Coronary artery (tissue), 2 donors: ENCODE measurements at regions not wholly inside any gene's neighbourhood (a gene's known extent, or its start where the extent isn't known, plus 50 kb on each side); places are given as distances from the start of the nearest gene placed in this dataset.
"Not testable (repeated sequence)": the region's sequence is repeated elsewhere in the genome, so short reads cannot be mapped to it uniquely, and the experiment has no call there.

Experiments
- DNase-seq: peaks from one replicate; pipeline ENCODE4 v3.0.0-alpha.2; 2017; ENCODE audit warnings: low spot score
- H3K27ac ChIP-seq, 2 donors: fragments of 200-600 bp; sonication (generic); one replicate each; pipeline ENCODE4 v1.5.1; 2016 to 2019
- H3K4me3 ChIP-seq: fragments of 200-600 bp; sonication (generic); 2 replicates; pipeline ENCODE4 v1.5.1; 2016; ENCODE audit warnings: mild to moderate bottlenecking, moderate library complexity
- TF ChIP-seq, protein P1 (sequence below): fragments of 200-600 bp; sonication (generic); IDR thresholded peaks from one replicate; pipeline ENCODE4 v1.5.1; 2019; ENCODE audit warnings: antibody characterized with exemption

DNA sequence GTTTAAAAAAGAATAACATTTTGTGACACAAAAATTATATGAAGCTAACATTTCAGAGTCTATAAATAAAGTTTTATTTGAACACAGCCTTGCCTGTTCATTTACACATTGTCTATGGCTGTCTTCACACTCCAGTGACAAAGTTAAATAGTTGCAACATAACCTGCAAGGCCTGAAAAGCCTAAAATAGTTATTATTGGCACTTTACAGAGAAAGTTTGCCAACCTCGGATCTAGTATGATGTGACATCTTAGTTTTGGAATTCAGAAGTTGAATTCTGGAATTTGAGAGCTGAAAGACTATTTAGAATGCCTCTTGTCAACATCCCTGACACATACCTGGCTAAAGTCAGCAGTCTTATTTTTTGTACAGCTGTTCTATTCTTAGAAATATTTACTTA lies 68.3 kb downstream of the DYRK2 start:
- H3K27ac ChIP-seq: peak overlapping the region; percentile 30 to 46
- no peak overlapping the region for H3K4me3 ChIP-seq
- no peak for DNase-seq
- TF ChIP-seq, protein P1, sequence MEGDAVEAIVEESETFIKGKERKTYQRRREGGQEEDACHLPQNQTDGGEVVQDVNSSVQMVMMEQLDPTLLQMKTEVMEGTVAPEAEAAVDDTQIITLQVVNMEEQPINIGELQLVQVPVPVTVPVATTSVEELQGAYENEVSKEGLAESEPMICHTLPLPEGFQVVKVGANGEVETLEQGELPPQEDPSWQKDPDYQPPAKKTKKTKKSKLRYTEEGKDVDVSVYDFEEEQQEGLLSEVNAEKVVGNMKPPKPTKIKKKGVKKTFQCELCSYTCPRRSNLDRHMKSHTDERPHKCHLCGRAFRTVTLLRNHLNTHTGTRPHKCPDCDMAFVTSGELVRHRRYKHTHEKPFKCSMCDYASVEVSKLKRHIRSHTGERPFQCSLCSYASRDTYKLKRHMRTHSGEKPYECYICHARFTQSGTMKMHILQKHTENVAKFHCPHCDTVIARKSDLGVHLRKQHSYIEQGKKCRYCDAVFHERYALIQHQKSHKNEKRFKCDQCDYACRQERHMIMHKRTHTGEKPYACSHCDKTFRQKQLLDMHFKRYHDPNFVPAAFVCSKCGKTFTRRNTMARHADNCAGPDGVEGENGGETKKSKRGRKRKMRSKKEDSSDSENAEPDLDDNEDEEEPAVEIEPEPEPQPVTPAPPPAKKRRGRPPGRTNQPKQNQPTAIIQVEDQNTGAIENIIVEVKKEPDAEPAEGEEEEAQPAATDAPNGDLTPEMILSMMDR: no peak

DNA sequence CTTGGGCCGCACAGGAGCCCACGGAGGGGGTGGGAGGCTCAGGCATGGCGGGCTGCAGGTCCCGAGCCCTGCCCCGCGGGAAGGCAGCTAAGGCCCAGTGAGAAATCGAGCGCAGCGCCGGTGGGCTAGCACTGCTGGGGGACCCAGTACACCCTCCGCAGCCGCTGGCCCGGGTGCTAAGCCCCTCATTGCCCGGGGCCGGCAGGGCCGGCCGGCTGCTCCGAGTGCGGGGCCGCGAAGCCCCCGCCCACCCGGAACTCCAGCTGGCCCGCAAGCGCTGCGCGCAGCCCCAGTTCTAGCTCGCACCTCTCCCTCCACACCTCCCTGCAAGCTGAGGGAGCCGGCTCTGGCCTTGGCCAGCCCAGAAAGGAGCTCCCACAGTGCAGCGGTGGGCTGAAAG lies 70.8 kb downstream of the DYRK2 start:
- H3K4me3 ChIP-seq, DNase-seq: not testable (repeated sequence)
- H3K27ac ChIP-seq: peak overlapping the region; percentile 28 to 30

DNA sequence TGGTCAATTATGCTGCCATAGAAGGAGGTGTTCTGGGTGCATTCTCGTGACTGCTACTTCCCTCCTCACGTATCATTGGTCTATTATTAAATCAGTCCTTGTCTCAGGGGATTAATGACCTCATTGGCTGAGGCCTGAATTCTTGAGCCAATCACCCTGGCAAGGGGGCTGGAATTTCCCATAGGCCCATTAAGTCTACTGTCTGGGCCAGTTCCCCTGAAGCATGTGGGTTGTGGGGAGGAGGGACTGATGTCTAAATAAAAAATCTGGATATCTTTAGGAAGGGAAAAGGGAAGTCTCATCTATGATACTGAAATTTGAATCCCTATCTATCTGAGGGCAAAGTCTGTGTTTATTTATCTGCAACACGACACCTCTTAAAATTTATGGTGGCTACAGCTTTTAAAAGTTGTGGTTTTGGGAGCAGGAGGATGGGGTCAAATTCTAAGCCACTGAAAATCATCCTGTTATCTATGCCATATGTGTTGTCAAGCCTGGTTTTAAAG lies 71.9 kb downstream of the DYRK2 start:
- DNase-seq: no peak
- peak overlapping the region; percentile 28 for H3K27ac ChIP-seq
- TF ChIP-seq, protein P1: no peak
- no peak overlapping the region for H3K4me3 ChIP-seq

DNA sequence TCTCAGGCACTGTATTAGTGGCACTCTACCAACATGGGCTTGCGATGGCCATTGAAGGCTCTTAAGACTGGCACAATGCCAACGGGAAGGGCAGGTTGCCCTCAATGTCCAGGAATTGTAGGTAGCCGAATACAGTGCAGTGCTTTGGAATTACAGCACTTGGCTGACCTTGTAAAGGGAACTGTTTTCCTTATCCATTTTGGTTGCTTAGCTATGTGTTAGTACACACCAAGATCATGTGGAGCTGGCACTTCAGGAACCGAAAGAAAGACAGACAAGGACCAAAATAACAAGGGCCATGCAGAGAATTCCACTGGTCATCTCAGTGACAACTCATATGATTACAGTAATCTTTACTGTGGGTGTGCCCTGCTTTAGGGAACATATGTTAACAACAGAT lies 72.7 kb downstream of the DYRK2 start:
- DNase-seq: no peak
- TF ChIP-seq, protein P1: no peak
- Histone ChIP-seq H3K4me3 (no peak overlapping the region), H3K27ac (peak overlapping the region; percentile 28 to 31)

DNA sequence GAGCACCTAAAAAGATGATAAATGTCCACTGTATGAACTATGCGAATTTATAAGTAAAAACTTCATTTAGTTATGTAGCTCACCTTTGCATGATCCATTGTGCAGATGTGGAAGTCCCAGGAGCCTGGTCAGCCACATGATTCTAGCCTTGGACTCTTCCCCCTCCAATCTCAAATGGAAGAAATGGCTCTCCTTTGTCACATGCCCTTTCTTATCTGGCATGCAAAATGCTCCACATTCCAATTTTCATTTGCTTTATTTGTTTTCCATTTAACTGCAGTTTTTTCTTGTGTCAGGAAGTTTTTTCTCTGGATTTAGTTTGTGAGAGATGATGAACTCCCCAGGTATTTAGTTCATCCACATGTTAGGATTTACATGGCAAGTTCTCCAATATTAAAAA lies 73.8 kb downstream of the DYRK2 start:
- TF ChIP-seq, protein P1: no peak
- Histone ChIP-seq H3K27ac (no peak overlapping the region), H3K4me3 (no peak overlapping the region)
- no peak for DNase-seq

DNA sequence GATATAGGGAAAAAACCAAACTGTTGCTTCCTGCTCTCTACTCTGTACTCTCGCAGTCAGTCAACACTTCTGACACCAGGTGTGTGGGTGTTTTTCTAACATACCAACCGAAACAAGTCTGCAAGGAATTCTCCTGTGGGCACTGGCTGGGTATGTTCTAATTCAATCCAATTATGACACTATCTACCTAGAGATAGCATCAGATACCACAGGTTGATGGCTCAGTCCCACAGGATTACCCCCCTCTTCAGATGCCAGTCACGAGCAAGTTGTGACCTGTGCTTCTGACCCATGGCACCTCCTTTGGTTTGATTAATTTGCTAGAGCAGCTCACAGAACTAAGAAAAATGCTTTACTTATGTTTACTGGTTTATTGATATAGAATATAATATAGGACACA lies 78.3 kb downstream of the DYRK2 start:
- no peak for DNase-seq
- TF ChIP-seq, protein P1: no peak
- Histone ChIP-seq H3K4me3 (no peak overlapping the region), H3K27ac (no peak overlapping the region)

DNA sequence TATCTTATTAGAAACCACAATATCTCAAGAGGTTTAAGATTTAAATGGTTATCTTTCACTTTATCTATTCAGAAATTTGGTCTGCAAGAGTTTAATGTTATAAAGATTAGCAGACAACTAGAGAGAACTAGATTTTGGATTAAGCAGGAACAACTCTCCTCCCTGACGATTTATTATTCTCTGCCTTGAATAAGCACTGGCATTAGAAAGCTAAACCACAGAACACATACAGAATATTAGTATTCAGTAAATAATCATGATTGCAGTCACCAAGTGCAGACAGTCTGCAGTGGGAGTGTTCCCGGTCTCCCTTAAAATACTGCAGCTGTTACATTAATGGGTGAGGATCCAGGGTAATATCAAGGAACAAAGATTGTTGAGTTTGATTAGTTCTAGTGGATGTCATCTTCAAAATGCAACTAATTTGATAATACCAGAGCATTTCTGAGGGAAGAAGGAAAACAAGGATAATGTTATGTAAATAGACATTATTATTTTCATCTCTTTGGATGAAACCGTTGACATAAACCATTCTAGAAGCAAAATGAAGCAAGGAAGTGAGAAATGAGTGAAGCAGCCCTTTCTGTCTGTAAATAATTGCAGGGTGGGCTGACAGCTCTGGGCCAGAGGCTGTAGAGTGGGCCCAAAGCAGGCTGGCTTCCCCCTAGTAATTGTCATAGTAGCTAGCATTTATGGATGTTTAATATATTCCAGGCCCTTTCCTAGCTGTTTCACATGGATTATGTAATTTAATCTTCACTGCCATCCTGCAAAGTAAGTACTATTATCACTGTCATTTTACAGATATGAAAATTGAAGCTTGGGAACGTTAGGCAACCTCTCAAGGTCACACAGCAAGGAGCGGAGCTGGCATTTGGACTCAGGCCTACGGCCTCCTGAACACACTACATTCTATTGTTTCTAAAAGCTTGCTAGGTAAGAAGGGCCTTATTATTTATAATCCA lies 79.4 kb downstream of the DYRK2 start:
- H3K4me3 ChIP-seq: no peak overlapping the region
- DNase-seq: no peak
- TF ChIP-seq, protein P1: no peak
- H3K27ac ChIP-seq: no peak overlapping the region
